ENCODE measurements at regions not wholly inside any gene's neighbourhood (a gene's known extent, or its start where the extent isn't known, plus 50 kb on each side); places are given as distances from the start of the nearest gene placed in this dataset.
"Not testable (repeated sequence)": the region's sequence is repeated elsewhere in the genome, so short reads cannot be mapped to it uniquely, and the experiment has no call there.

GRCh38 chr9:91512235-91512634 is 88.6 kb upstream of the NFIL3 start:
- H3K4me3 ChIP-seq; H3K27ac ChIP-seq; DNase-seq; H3K4me1 ChIP-seq; H3K27me3 ChIP-seq; H3K36me3 ChIP-seq; H3K9me3 ChIP-seq; intact Hi-C loops (cut with DNase I); ATAC-seq: not testable (repeated sequence)

DNA sequence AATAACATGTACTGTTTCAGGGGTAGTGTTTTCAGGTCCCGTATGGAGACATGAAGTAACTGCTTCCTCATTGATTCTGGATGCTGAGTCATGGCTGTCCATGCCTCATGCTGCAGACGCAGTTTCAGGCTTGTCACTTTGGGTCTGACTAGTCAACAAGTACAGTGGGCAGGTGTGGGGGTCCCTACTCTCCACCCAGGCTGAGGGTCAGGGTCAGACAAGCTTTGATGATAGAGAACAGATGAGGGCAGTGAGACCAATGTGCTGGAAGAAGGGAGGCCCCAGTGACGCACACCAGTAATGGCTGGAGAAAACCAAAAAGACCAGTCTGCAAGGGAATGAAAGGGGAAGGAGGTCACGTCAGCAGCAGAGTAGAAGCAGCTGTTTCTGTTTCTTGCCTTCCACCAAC is 80.0 kb upstream of the NFIL3 start:
- H3K4me1 ChIP-seq, result no peaks in the 10 kb centered on the region
- H3K27ac ChIP-seq, result no peak overlapping the region
- H3K4me3 ChIP-seq, result no peak overlapping the region
- ATAC-seq (peak; percentile 36), DNase-seq (no peak)
- no peak for TF ChIP-seq CTCF (IDR thresholded peaks at IDR 0.05)
- no peaks in the 10 kb centered on the region for H3K9me3 ChIP-seq
- no peaks in the 10 kb centered on the region for H3K36me3 ChIP-seq
- H3K27me3 ChIP-seq, result no peaks in the 10 kb centered on the region
- intact Hi-C loops (cut with DNase I), result no loop called here

DNA sequence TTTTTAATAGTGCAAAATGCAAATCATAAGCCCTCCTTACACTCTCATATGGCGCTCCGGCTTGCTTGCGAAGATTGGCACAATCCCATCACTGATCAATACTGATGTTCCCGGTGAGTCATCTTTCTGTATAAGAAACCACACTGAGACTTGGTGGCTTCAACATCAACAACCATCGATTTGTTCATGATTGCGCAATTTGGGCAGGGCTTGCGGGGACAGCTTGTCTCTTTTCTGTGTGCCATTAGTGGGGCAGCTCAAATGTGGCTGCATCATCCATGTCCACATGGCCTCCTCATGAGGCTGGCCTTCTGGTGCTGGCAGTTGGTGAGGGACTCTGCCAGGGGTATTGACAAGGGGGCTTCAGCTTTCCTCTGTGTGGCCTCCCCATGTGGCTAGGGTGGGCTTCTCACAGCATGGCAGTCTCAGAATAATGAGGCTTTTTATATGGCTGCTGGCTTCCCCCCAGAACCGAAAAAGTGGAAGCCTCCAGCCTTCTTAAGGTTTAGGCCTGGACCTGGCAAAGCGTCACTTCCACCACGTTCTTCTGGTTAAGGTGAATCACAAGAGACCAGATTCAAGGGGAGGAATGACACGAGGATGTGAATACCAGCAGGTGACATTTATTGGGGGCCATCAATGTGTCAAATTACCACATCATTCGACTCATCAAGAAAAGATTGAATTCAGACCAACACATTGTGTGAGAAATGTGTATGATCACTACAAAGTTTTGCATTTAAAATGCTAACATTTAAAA is 79.5 kb upstream of the NFIL3 start:
- no peak for TF ChIP-seq CTCF (IDR thresholded peaks at IDR 0.05)
- Histone ChIP-seq H3K27ac (no peak overlapping the region), H3K9me3 (no peaks in the 10 kb centered on the region), H3K4me3 (no peak overlapping the region), H3K36me3 (no peaks in the 10 kb centered on the region), H3K27me3 (no peaks in the 10 kb centered on the region), H3K4me1 (no peaks in the 10 kb centered on the region)
- DNase-seq (no peak), ATAC-seq (no peak)
- intact Hi-C loops (cut with DNase I), result no loop called here

DNA sequence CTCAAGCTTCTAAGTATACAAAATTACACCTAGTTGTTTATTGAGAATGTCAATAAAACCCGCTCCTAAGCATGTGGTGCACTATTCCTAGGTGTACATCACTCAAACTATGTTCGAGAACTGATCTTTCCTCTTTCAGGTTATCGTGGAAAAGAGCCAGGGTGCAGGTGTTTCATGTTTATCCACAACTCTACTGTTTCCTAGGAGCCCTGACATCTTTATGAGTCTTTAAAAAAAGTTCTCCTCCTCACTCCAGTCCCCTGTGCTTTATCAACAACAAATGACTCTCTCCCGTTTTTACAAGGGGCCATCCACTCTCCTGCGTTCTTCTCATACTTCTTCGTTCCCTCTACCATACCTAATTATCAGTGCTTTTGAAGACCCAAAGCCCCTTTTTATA is 78.8 kb upstream of the NFIL3 start:
- Histone ChIP-seq H3K27me3 (no peaks in the 10 kb centered on the region), H3K4me1 (no peaks in the 10 kb centered on the region), H3K27ac (no peak overlapping the region), H3K36me3 (no peaks in the 10 kb centered on the region), H3K4me3 (no peak overlapping the region), H3K9me3 (no peaks in the 10 kb centered on the region)
- DNase-seq (no peak), ATAC-seq (no peak)
- intact Hi-C loops (cut with DNase I), result no loop called here
- TF ChIP-seq CTCF (IDR thresholded peaks at IDR 0.05), result no peak

- Histone ChIP-seq H3K27me3 (no peaks in the 10 kb centered on the region), H3K4me3 (no peak overlapping the region), H3K27ac (no peak overlapping the region), H3K36me3 (no peaks in the 10 kb centered on the region), H3K4me1 (no peaks in the 10 kb centered on the region), H3K9me3 (no peaks in the 10 kb centered on the region)
- DNase-seq (no peak), ATAC-seq (no peak)
- intact Hi-C loops (cut with DNase I), result no loop called here
- no peak for TF ChIP-seq CTCF (IDR thresholded peaks at IDR 0.05)
Measured at GRCh38 chr9:91500509-91501014, 76.9 kb upstream of the NFIL3 start.

DNA sequence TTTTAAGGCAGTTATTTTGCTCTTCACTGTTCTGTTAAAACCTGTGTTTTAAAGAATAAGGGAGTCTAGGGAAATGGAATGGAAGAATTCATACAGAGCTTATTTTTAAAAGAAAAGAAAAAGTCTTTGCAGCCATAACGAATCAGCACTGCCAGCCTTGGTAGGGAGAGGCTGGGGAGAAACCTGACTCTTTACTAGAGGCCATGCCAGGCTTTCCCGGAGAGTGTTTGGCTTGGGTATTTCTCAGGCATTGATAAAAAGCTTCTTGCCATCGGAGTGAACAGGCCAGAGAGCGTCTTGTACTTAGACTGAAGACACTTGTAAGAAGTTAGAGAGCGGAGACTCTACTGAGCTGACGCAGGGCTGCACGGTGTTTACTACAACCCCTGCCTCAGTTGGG is 72.7 kb upstream of the NFIL3 start:
- intact Hi-C loops (cut with DNase I), result no loop called here
- no peak for ATAC-seq
- Histone ChIP-seq H3K27me3 (no peaks in the 10 kb centered on the region), H3K27ac (no peak overlapping the region), H3K4me3 (no peak overlapping the region), H3K4me1 (no peaks in the 10 kb centered on the region), H3K9me3 (no peaks in the 10 kb centered on the region), H3K36me3 (no peaks in the 10 kb centered on the region)
- TF ChIP-seq CTCF (IDR thresholded peaks at IDR 0.05), result no peak
- DNase-seq, result no peak

All from upper lobe of right lung (tissue), 1 donor.